ENCODE measurements at regions not wholly inside any gene's neighbourhood (a gene's known extent, or its start where the extent isn't known, plus 50 kb on each side); places are given as distances from the start of the nearest gene placed in this dataset.
"Not testable (repeated sequence)": the region's sequence is repeated elsewhere in the genome, so short reads cannot be mapped to it uniquely, and the experiment has no call there.

GRCh38 chr1:56094168-56094567, 485.2 kb downstream of the PLPP3 start:
- WGBS, 5 donors: 75 to 85% (median 77%) methylated on average over 3 of the region's 3 CpGs
- Histone ChIP-seq H3K4me3 (no peak overlapping the region), H3K27ac (no peak overlapping the region), H3K36me3 (no peaks in the 10 kb centered on the region), H3K4me1 (no peaks in the 10 kb centered on the region), H3K9me3 (peaks cover 0 to 1% (median 0%) of the 10 kb centered on the region in 8 donors), H3K27me3 (replicated peaks in 1 of 7) (no peaks in the 10 kb centered on the region)
- intact Hi-C loops (cut with DNase I; ENCODE audit: low total_unique reads): no loop called here
- TF ChIP-seq POLR2AphosphoS5 (IDR thresholded peaks at IDR 0.05) (no peak), POLR2A (IDR thresholded peaks at IDR 0.05) (no peak), CTCF (IDR thresholded peaks at IDR 0.05 in 8 of 11, conservative IDR thresholded peaks at IDR 0.05 in 3 of 11) (no peak)
- DNase-seq: no peak

- intact Hi-C loops (cut with DNase I; ENCODE audit: low total_unique reads): no loop called here
- no peaks in the 10 kb centered on the region for H3K4me1 ChIP-seq
- H3K4me3 ChIP-seq: no peak overlapping the region
- 58 to 80% (median 74%) methylated on average over 2 of the region's 2 CpGs for WGBS, 5 donors
- H3K36me3 ChIP-seq: no peaks in the 10 kb centered on the region
- H3K9me3 ChIP-seq: peaks cover 0 to 14% (median 9%) of the 10 kb centered on the region in 8 donors
- H3K27me3 ChIP-seq (replicated peaks in 1 of 7): no peaks in the 10 kb centered on the region
- no peak for TF ChIP-seq POLR2A (IDR thresholded peaks at IDR 0.05)
- TF ChIP-seq POLR2AphosphoS5 (IDR thresholded peaks at IDR 0.05): no peak
- no peak for TF ChIP-seq CTCF (IDR thresholded peaks at IDR 0.05 in 8 of 11, conservative IDR thresholded peaks at IDR 0.05 in 3 of 11)
- no peak overlapping the region for H3K27ac ChIP-seq
- DNase-seq: no peak
Measured at GRCh38 chr1:56092684-56093570, 486.4 kb downstream of the PLPP3 start.

- H3K4me3 ChIP-seq; H3K4me1 ChIP-seq; DNase-seq; H3K27ac ChIP-seq; H3K36me3 ChIP-seq; H3K27me3 ChIP-seq (replicated peaks in 1 of 7); intact Hi-C loops (cut with DNase I; ENCODE audit: low total_unique reads): not testable (repeated sequence)
- H3K9me3 ChIP-seq: peaks cover 0 to 22% (median 12%) of the 10 kb centered on the region in 8 donors
- WGBS, 5 donors: 88 to 91% (median 89%) methylated on average over 15 to 17 of the region's 17 CpGs
Measured at GRCh38 chr1:56089826-56090225, 489.5 kb downstream of the PLPP3 start.

GRCh38 chr1:56084246-56084645, 495.1 kb downstream of the PLPP3 start:
- intact Hi-C loops (cut with DNase I; ENCODE audit: low total_unique reads): no loop called here
- TF ChIP-seq CTCF (IDR thresholded peaks at IDR 0.05 in 8 of 11, conservative IDR thresholded peaks at IDR 0.05 in 3 of 11) (no peak), POLR2A (IDR thresholded peaks at IDR 0.05) (no peak), POLR2AphosphoS5 (IDR thresholded peaks at IDR 0.05) (no peak)
- 67 to 89% (median 72%) methylated on average over 1 of the region's 1 CpG for WGBS, 5 donors
- Histone ChIP-seq H3K4me3 (no peak overlapping the region), H3K9me3 (peaks cover 0 to 22% (median 12%) of the 10 kb centered on the region in 8 donors), H3K27me3 (replicated peaks in 1 of 7) (no peaks in the 10 kb centered on the region), H3K4me1 (no peaks in the 10 kb centered on the region), H3K36me3 (no peaks in the 10 kb centered on the region), H3K27ac (no peak overlapping the region)
- no peak for DNase-seq
